WERI-Rb-1 (cell line): ENCODE measurements at regions not wholly inside any gene's neighbourhood (a gene's known extent, or its start where the extent isn't known, plus 50 kb on each side); places are given as distances from the start of the nearest gene placed in this dataset.
"Not testable (repeated sequence)": the region's sequence is repeated elsewhere in the genome, so short reads cannot be mapped to it uniquely, and the experiment has no call there.

Experiments
- DNase-seq: peaks from one replicate; pipeline ENCODE4 v3.0.0-alpha.2; 2020
- H3K27ac ChIP-seq: fragments of 250-450 bp; sonication (Bioruptor Pico); 2 replicates; pipeline ENCODE4 v1.5.1; 2020; ENCODE audit warnings: mild to moderate bottlenecking, moderate library complexity
- H3K27me3 ChIP-seq: fragments of 250-450 bp; sonication (Bioruptor Pico); 2 replicates; pipeline ENCODE4 v1.5.1; 2021; ENCODE audit warnings: mild to moderate bottlenecking, low read depth, moderate library complexity; ENCODE audit not compliant: insufficient read depth, severe bottlenecking
- H3K36me3 ChIP-seq: fragments of 250-450 bp; sonication (Bioruptor Pico); 2 replicates; pipeline ENCODE4 v1.5.1; 2020; ENCODE audit warnings: mild to moderate bottlenecking, moderate library complexity
- H3K4me3 ChIP-seq: 2 replicates; pipeline ENCODE4 v1.5.1; 2011; ENCODE audit warnings: low read depth, mild to moderate bottlenecking, control low read depth, low read length
- H3K9me3 ChIP-seq: fragments of 250-450 bp; sonication (Bioruptor Pico); 2 replicates; pipeline ENCODE4 v1.5.1; 2021; ENCODE audit warnings: mild to moderate bottlenecking, moderate library complexity; ENCODE audit not compliant: severe bottlenecking
- TF ChIP-seq, protein P1 (sequence below): IDR thresholded peaks from 2 replicates; pipeline ENCODE4 v1.5.1; 2011; ENCODE audit warnings: low read depth, mild to moderate bottlenecking, control low read depth, inconsistent platforms, low read length

- TF ChIP-seq, protein P1, sequence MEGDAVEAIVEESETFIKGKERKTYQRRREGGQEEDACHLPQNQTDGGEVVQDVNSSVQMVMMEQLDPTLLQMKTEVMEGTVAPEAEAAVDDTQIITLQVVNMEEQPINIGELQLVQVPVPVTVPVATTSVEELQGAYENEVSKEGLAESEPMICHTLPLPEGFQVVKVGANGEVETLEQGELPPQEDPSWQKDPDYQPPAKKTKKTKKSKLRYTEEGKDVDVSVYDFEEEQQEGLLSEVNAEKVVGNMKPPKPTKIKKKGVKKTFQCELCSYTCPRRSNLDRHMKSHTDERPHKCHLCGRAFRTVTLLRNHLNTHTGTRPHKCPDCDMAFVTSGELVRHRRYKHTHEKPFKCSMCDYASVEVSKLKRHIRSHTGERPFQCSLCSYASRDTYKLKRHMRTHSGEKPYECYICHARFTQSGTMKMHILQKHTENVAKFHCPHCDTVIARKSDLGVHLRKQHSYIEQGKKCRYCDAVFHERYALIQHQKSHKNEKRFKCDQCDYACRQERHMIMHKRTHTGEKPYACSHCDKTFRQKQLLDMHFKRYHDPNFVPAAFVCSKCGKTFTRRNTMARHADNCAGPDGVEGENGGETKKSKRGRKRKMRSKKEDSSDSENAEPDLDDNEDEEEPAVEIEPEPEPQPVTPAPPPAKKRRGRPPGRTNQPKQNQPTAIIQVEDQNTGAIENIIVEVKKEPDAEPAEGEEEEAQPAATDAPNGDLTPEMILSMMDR: no peak
- no peak overlapping the region for H3K4me3 ChIP-seq
- H3K9me3 ChIP-seq: no peaks in the 10 kb centered on the region
- no peaks in the 10 kb centered on the region for H3K27me3 ChIP-seq
- DNase-seq: no peak
- H3K27ac ChIP-seq: no peak overlapping the region
- no peaks in the 10 kb centered on the region for H3K36me3 ChIP-seq
Measured at GRCh38 chr3:74134831-74135230, 479.6 kb downstream of the CNTN3 start.

DNA sequence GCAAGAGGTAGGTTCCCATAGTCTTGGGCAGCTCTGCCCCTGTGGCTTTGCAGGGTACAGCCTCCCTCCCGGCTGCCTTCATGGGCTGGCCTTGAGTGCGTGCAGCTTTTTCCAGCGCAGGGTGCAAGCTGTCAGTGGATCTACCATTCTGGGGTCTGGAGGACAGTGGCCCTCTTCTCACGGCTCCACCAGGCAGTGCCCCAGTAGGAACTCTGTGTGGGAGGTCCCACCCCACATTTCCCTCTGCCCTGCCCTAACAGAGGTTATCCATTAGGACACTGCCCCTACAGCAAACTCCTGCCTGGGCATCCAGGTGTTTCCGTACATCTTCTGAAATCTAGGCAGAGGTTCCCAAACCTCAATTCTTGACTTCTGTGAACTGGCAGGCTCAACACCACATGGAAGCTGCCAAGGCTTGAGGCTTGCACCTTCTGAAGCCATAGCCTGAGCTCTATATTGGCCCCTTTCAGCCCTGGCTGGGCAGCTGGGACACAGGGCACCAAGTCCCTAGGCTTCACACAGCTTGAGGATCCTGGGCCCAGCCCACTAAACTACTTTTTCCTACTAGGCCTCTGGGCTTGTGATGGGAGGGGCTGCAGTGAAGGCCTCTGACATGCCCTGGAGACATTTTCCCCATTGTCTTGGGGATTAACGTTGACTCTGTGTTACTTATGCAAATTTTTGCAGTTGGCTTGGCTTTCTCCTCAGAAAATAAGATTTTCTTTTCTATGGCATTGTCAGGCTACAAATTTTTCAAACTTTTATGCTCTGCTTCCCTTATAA, 482.7 kb downstream of the CNTN3 start:
- not testable (repeated sequence) for H3K9me3 ChIP-seq, DNase-seq, H3K4me3 ChIP-seq, H3K36me3 ChIP-seq, H3K27ac ChIP-seq, H3K27me3 ChIP-seq

DNA sequence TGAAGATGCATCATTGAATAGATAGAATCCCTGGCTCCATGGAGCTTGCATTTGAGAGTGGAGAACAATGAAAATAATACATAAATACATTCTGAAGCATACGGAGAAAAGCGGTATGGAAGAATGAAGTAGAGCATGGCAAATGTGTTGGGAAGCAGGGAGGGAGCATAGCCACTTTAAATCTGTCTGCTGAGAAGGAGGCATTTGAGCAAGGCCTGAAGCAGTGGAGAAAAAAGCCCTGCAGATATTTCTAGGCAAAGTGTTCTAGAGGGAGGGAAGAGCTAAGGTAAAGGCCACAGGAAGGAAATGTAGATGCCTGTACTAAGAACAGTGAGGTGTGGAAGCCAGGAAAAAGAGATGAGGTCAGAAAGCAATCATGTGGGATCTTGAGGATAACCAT, 484.8 kb downstream of the CNTN3 start:
- Histone ChIP-seq H3K27me3 (no peaks in the 10 kb centered on the region), H3K36me3 (no peaks in the 10 kb centered on the region), H3K4me3 (no peak overlapping the region), H3K9me3 (no peaks in the 10 kb centered on the region), H3K27ac (no peak overlapping the region)
- TF ChIP-seq, protein P1: no peak
- DNase-seq: no peak

DNA sequence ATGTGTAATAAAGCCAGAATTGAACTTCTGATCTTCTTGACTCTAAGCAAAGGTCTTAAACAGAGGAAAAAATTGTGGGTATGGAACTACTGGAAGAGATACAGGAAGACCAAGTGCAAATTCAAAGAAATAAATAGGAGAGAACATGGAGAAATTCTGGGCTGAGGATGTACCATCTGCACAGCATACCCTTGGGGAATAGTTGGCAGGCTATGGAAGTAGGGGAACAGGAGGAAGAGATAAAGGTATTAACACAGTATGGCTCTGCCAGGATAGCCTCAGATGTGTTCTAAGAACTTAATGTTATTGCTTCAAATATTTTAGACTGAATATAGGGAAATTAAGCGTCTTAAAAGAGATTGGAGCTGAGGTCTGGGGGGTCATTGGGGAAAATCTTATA, 485.4 kb downstream of the CNTN3 start:
- Histone ChIP-seq H3K36me3 (no peaks in the 10 kb centered on the region), H3K27me3 (no peaks in the 10 kb centered on the region), H3K4me3 (no peak overlapping the region), H3K27ac (no peak overlapping the region), H3K9me3 (no peaks in the 10 kb centered on the region)
- TF ChIP-seq, protein P1: no peak
- DNase-seq: no peak

DNA sequence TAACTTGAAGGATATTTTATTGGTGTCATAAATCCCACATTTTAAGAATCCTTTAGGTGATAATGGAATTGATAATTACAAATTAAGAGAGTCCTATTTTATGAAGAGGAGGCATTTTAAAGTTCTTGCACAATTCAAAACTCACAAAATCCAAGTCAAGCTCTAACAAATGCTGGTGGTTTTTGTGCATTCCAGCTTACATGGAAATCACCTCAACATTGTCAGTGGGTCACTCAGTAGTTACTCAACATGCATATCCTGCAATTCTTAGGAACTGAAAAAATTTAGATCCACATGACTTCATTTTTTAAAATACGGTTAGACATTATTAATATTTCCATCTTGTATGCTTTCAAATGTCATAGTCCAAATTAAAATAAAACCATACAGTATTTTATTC, 487.2 kb downstream of the CNTN3 start:
- no peak overlapping the region for H3K27ac ChIP-seq
- H3K36me3 ChIP-seq: no peaks in the 10 kb centered on the region
- DNase-seq: no peak
- no peaks in the 10 kb centered on the region for H3K27me3 ChIP-seq
- H3K9me3 ChIP-seq: no peaks in the 10 kb centered on the region
- TF ChIP-seq, protein P1: no peak
- no peak overlapping the region for H3K4me3 ChIP-seq

DNA sequence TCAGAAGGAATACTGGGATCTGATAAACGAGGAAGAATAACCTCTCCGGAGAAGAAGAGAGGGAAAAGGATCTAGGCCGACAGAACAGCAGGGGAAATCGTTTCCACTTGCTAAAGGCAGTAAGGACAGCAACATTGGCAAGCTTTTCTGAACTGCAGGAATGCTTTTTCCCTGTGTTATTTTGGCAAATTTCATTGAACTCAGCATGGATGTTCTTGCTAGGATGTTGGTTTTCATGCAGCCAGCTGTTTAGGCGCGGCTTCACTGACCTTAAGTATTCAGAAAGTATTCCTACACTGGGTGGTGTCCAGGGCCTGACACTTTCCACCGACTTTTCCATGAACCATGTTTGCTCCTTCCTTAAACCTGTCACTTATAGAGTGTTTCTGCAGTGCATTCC, 489.7 kb downstream of the CNTN3 start:
- Histone ChIP-seq H3K27me3 (no peaks in the 10 kb centered on the region), H3K4me3 (no peak overlapping the region), H3K9me3 (no peaks in the 10 kb centered on the region), H3K27ac (no peak overlapping the region), H3K36me3 (no peaks in the 10 kb centered on the region)
- TF ChIP-seq, protein P1: no peak
- no peak for DNase-seq
